ENCODE measurements at regions not wholly inside any gene's neighbourhood (a gene's known extent, or its start where the extent isn't known, plus 50 kb on each side); places are given as distances from the start of the nearest gene placed in this dataset.

GRCh38 chr6:85193339-85193738 is 256.5 kb upstream of the NT5E start:
- Histone ChIP-seq H3K79me2 (ENCODE audit: insufficient read depth, low read length) (no peaks in the 10 kb centered on the region), H4K5ac (ENCODE audit: insufficient read length, low read depth, low read length) (no peak overlapping the region), H3K56ac (ENCODE audit: insufficient read length, low read depth, low read length) (no peak overlapping the region), H4K91ac (ENCODE audit: insufficient read length, low read depth, low read length) (no peak overlapping the region), H2AK5ac (ENCODE audit: insufficient read length, low read length) (no peak overlapping the region), H4K8ac (replicated peaks; ENCODE audit: insufficient read length, low read depth, low read length) (no peak overlapping the region), H3K9me3 (ENCODE audit: control insufficient read depth, low read depth, low read length) (no peaks in the 10 kb centered on the region), H3K79me1 (ENCODE audit: insufficient read depth, low read depth, low read length, poor library complexity, severe bottlenecking) (no peaks in the 10 kb centered on the region), H3K9ac (ENCODE audit: extremely low read depth, insufficient read length, low read length) (no peak overlapping the region), H3K27me3 (ENCODE audit: insufficient read depth, low read length) (no peaks in the 10 kb centered on the region), H2BK12ac (ENCODE audit: insufficient read length, low read depth, low read length) (no peak overlapping the region), H2BK5ac (ENCODE audit: insufficient read length, low read length) (no peak overlapping the region), H3K14ac (ENCODE audit: insufficient read depth, low read length) (no peak overlapping the region), H4K20me1 (ENCODE audit: control insufficient read depth, insufficient read depth, insufficient read length) (no peaks in the 10 kb centered on the region), H2AFZ (ENCODE audit: low read length) (no peak overlapping the region), H3K4me2 (ENCODE audit: insufficient read depth, insufficient read length, low read length) (no peak overlapping the region), H2BK120ac (ENCODE audit: low read depth, low read length, poor library complexity, severe bottlenecking) (no peak overlapping the region), H3K23ac (ENCODE audit: insufficient read length, low read depth, low read length) (no peak overlapping the region), H2BK15ac (ENCODE audit: low read depth, low read length) (no peak overlapping the region), H3K23me2 (ENCODE audit: insufficient read length, low read depth, low read length, poor library complexity, severe bottlenecking) (no peaks in the 10 kb centered on the region), H3K18ac (ENCODE audit: insufficient read length, low read depth, low read length) (no peak overlapping the region), H2BK20ac (ENCODE audit: low read depth, low read length, poor library complexity, severe bottlenecking) (no peak overlapping the region), H3K4me1 (ENCODE audit: insufficient read depth, low read length) (no peaks in the 10 kb centered on the region), H3K27ac (ENCODE audit: insufficient read length, low read depth, low read length) (no peak overlapping the region), H3T11ph (ENCODE audit: low read length) (no peak overlapping the region), H3K4ac (ENCODE audit: low read depth, low read length) (no peak overlapping the region)
- Mint-ChIP-seq H3K36me3 (ENCODE audit: insufficient read depth in 1 of 3, low read depth in 3 of 3) (peaks cover 0 to 7% (median 4%) of the 10 kb centered on the region in 3 experiments; a peak in 3 of 7 replicates), H3K27me3 (ENCODE audit: low read depth) (no peaks in the 10 kb centered on the region; the same call in 1 of the 2 replicates), H3K27ac (no peak overlapping the region), H3K4me3 (no peak overlapping the region), H3K4me1 (peaks cover 1 to 6% of the 10 kb centered on the region in 2 experiments; a peak in 3 of 4 replicates), H3K9me3 (peaks cover 13 to 20% of the 10 kb centered on the region in 2 experiments)
- no CpG with 5 or more reads among the region's 3 CpGs for WGBS (ENCODE audit: extremely low coverage, insufficient read length, low lambda C conversion rate)
- DNase-seq = no peak
- no peak for TF ChIP-seq CTCF (conservative IDR thresholded peaks at IDR 0.05)

Data from H9 (cell line).